Smooth muscle cell (in vitro differentiated cells): ENCODE measurements at regions not wholly inside any gene's neighbourhood (a gene's known extent, or its start where the extent isn't known, plus 50 kb on each side); places are given as distances from the start of the nearest gene placed in this dataset.

ENCODE experiments used
- DNase-seq: peaks from one replicate; lab custom pipeline; 2025; ENCODE audit not compliant: unreplicated experiment; lab: John Stamatoyannopoulos, UW
- H2AFZ ChIP-seq: fragments of 200-600 bp; sonication (generic); 2 replicates; pipeline ENCODE4 v1.6.0; 2016; ENCODE audit warnings: antibody characterized with exemption, low read depth, mild to moderate bottlenecking
- H3F3A ChIP-seq: fragments of 200-600 bp; sonication (generic); 2 replicates; pipeline ENCODE4 v1.6.0; 2017; ENCODE audit warnings: antibody characterized with exemption, low read depth
- H3K27ac ChIP-seq: fragments of 200-600 bp; sonication (generic); 2 replicates; pipeline ENCODE4 v1.5.1; 2016; ENCODE audit warnings: low read depth, mild to moderate bottlenecking
- H3K27me3 ChIP-seq: fragments of 200-600 bp; sonication (generic); 2 replicates; pipeline ENCODE4 v1.6.1; 2016; ENCODE audit warnings: low read depth, mild to moderate bottlenecking
- H3K36me3 ChIP-seq: fragments of 200-600 bp; sonication (generic); 2 replicates; pipeline ENCODE4 v1.5.1; 2016; ENCODE audit warnings: low read depth
- H3K4me1 ChIP-seq: fragments of 200-600 bp; sonication (generic); 2 replicates; pipeline ENCODE4 v1.5.1; 2016; ENCODE audit warnings: low read depth
- H3K4me2 ChIP-seq: fragments of 200-600 bp; sonication (generic); 2 replicates; pipeline ENCODE4 v1.6.0; 2016; ENCODE audit warnings: mild to moderate bottlenecking
- H3K4me3 ChIP-seq: fragments of 200-600 bp; sonication (generic); 2 replicates; pipeline ENCODE4 v1.5.1; 2016; ENCODE audit warnings: mild to moderate bottlenecking
- H3K79me2 ChIP-seq: fragments of 200-600 bp; sonication (generic); 2 replicates; pipeline ENCODE4 v1.6.0; 2016; ENCODE audit warnings: low read depth, mild to moderate bottlenecking
- H3K9ac ChIP-seq: fragments of 200-600 bp; sonication (generic); 2 replicates; pipeline ENCODE4 v1.6.0; 2016; ENCODE audit warnings: low read depth
- H3K9me3 ChIP-seq: fragments of 200-600 bp; sonication (generic); replicated peaks from 2 replicates; pipeline ENCODE4 v1.5.1; 2016; ENCODE audit warnings: low read depth
- H4K20me1 ChIP-seq: fragments of 200-600 bp; sonication (generic); 2 replicates; pipeline ENCODE4 v1.6.0; 2016; ENCODE audit warnings: low read depth
- WGBS: methylation state at CpG from one replicate; pipeline ENCODE4 v1.1.7; 2016; ENCODE audit warnings: low lambda C conversion rate; 5-methylcytosine and 5-hydroxymethylcytosine counted together
- TF ChIP-seq, protein P1 (sequence below): fragments of 200-600 bp; sonication (generic); IDR thresholded peaks from 2 replicates; pipeline ENCODE4 v1.5.1; 2017; ENCODE audit warnings: borderline replicate concordance, mild to moderate bottlenecking, antibody characterized with exemption; ENCODE audit not compliant: insufficient read depth, poor library complexity, severe bottlenecking

DNA sequence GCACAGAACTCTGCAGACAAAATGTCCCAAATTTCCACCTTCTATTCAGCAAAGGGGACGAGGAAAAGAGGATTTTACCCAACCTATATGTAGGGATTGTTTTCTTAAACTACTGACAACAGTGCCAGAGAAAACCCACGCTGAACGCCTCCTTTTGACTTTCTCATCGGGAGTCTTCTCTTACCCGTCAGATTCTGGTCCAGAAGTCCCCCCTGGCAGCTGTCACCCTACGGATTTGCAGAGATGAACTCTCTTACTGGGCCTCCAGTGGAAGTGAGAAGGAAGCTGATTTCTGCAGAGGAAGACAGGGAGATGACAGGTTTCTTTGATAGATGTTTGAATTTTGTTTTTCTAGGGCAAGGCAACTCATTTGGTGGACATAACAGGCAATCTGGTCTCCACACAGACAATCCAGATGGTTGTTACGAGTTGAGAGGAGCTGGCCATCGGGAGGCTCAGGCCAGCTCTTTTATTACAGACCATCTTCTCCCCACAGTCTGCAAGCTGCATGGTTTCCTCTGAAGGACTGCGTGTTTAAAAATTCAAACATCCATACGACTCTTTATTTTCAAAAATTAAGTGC is 804.3 kb downstream of the RNF144A start:
- Histone ChIP-seq H3K27me3 (no peaks in the 10 kb centered on the region), H3K4me1 (peaks cover 28% of the 10 kb centered on the region), H3K4me3 (no peak overlapping the region), H3K9ac (no peak overlapping the region), H3K27ac (no peak overlapping the region), H3K9me3 (no peaks in the 10 kb centered on the region), H4K20me1 (no peaks in the 10 kb centered on the region), H2AFZ (no peak overlapping the region), H3F3A (peaks cover 7% of the 10 kb centered on the region), H3K36me3 (no peaks in the 10 kb centered on the region), H3K79me2 (no peaks in the 10 kb centered on the region), H3K4me2 (no peak overlapping the region)
- TF ChIP-seq, protein P1, sequence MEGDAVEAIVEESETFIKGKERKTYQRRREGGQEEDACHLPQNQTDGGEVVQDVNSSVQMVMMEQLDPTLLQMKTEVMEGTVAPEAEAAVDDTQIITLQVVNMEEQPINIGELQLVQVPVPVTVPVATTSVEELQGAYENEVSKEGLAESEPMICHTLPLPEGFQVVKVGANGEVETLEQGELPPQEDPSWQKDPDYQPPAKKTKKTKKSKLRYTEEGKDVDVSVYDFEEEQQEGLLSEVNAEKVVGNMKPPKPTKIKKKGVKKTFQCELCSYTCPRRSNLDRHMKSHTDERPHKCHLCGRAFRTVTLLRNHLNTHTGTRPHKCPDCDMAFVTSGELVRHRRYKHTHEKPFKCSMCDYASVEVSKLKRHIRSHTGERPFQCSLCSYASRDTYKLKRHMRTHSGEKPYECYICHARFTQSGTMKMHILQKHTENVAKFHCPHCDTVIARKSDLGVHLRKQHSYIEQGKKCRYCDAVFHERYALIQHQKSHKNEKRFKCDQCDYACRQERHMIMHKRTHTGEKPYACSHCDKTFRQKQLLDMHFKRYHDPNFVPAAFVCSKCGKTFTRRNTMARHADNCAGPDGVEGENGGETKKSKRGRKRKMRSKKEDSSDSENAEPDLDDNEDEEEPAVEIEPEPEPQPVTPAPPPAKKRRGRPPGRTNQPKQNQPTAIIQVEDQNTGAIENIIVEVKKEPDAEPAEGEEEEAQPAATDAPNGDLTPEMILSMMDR = no peak
- 87% methylated on average over 10 of the region's 10 CpGs for WGBS
- DNase-seq = no peak

DNA sequence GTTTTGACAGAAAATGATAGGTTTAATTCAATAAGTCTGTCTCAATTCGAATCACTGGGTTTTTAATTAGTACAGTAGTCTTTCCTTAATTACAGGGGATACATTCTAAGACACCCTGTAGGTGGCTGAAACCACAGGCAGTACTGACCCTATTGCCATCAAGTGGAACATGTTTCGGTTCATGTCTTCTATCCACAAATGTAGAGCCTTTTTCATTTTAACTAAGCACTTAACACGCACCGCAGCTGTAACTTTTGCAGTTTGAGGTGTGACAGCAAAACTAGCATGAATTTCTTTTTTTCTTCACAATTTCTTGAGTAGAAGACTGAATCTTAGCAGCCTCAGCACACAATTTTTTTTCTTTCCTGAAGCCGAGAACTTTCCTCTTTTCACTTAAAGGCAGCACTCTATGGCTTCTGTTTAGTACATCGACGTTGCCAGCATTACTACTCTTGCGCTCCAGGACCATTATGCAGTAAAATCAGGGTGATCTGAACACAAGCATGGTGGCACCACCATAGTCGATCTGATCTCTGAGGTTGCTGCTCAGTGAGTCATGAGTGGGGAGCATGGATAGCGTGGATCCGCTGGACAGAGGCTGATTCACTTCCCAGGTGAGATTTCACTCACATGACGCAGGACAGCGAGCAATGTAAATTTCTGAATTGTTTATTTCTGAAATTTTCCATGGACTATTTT is 805.1 kb downstream of the RNF144A start:
- no peak overlapping the region for H3K27ac ChIP-seq
- no peak for DNase-seq
- H3K36me3 ChIP-seq = no peaks in the 10 kb centered on the region
- no peak overlapping the region for H3K9ac ChIP-seq
- no peak overlapping the region for H3K4me2 ChIP-seq
- TF ChIP-seq, protein P1 = no peak
- H3K9me3 ChIP-seq = no peaks in the 10 kb centered on the region
- peaks cover 7% of the 10 kb centered on the region for H3F3A ChIP-seq
- no peak overlapping the region for H3K4me3 ChIP-seq
- no peaks in the 10 kb centered on the region for H3K27me3 ChIP-seq
- no peaks in the 10 kb centered on the region for H3K79me2 ChIP-seq
- H4K20me1 ChIP-seq = no peaks in the 10 kb centered on the region
- H2AFZ ChIP-seq = no peak overlapping the region
- whole genome bisulfite sequencing = 95% methylated on average over 13 of the region's 13 CpGs
- peaks cover 28% of the 10 kb centered on the region for H3K4me1 ChIP-seq

DNA sequence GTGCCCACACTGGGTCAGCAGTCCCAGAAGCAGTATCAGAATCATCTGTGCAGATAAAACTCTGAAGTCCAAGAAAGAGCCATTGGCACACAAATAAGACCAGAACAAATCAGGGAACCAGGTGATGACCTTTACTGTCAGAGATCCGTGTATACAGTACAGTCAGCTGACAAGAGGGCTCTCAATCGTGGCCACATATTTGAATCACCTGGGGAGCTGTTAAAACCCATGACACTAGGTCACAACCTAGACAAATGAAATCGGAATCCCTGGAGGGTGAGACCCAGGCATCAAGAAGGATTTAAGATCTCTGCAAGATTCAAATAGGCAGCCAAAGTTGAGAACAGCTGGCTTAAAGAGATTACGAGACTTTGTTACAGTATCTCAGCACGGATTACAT is 807.1 kb downstream of the RNF144A start:
- DNase-seq = no peak
- Histone ChIP-seq H3K79me2 (no peaks in the 10 kb centered on the region), H3K9me3 (no peaks in the 10 kb centered on the region), H3F3A (peaks cover 7% of the 10 kb centered on the region), H3K4me2 (no peak overlapping the region), H4K20me1 (no peaks in the 10 kb centered on the region), H3K4me3 (no peak overlapping the region), H3K27me3 (no peaks in the 10 kb centered on the region), H2AFZ (no peak overlapping the region), H3K36me3 (no peaks in the 10 kb centered on the region), H3K9ac (no peak overlapping the region), H3K4me1 (peaks cover 28% of the 10 kb centered on the region), H3K27ac (no peak overlapping the region)
- 75% methylated on average over 5 of the region's 5 CpGs for WGBS
- TF ChIP-seq, protein P1 = no peak
